A673 (cell line): ENCODE measurements at regions not wholly inside any gene's neighbourhood (a gene's known extent, or its start where the extent isn't known, plus 50 kb on each side); places are given as distances from the start of the nearest gene placed in this dataset.
"Not testable (repeated sequence)": the region's sequence is repeated elsewhere in the genome, so short reads cannot be mapped to it uniquely, and the experiment has no call there.

Source experiments
- BruUV-seq: library from RNA; stranded (reverse); fragments of 400-500 nt; replicated peaks from 2 replicates; lab custom pipeline; 2021; lab: Mats Ljungman, UMichigan
- CTCF ChIA-PET: fragments of 300-600 bp; sonication (Branson Sonifier 250); formaldehyde crosslinking; loops from one replicate; lab custom pipeline; 2022; ENCODE audit warnings: antibody characterized with exemption; lab: Charles Lee
- POLR2A ChIA-PET: fragments of 300-600 bp; sonication (Branson Sonifier 250); formaldehyde crosslinking; loops from one replicate; lab custom pipeline; 2022; ENCODE audit warnings: antibody characterized with exemption; ENCODE audit not compliant: low non-redundant PET; lab: Charles Lee
- DNase-seq: peaks from one replicate; pipeline ENCODE4 v3.0.0-alpha.2; 2015; ENCODE audit warnings: low spot score
- H3K27ac ChIP-seq: fragments of 200-600 bp; sonication (generic); 2 replicates; pipeline ENCODE4 v1.5.1; 2016; ENCODE audit warnings: mixed run types, low read depth, mild to moderate bottlenecking, mixed read lengths, antibody characterized with exemption, low read length; ENCODE audit not compliant: poor library complexity, severe bottlenecking
- H3K27me3 ChIP-seq: fragments of 200-600 bp; sonication (generic); replicated peaks from 2 replicates; pipeline ENCODE4 v1.6.1; 2017; ENCODE audit warnings: mixed run types, low read depth, mild to moderate bottlenecking, mixed read lengths, antibody characterized with exemption, low read length; ENCODE audit not compliant: insufficient read depth, poor library complexity
- H3K36me3 ChIP-seq: fragments of 200-600 bp; sonication (generic); 2 replicates; pipeline ENCODE4 v1.6.1; 2016; ENCODE audit warnings: mixed run types, mild to moderate bottlenecking, mixed read lengths, antibody characterized with exemption, low read length; ENCODE audit not compliant: insufficient read depth, poor library complexity, severe bottlenecking
- H3K4me1 ChIP-seq: fragments of 200-600 bp; sonication (generic); 2 replicates; pipeline ENCODE4 v1.6.1; 2017; ENCODE audit warnings: mixed run types, mild to moderate bottlenecking, mixed read lengths, antibody characterized with exemption, low read length; ENCODE audit not compliant: insufficient read depth, poor library complexity, severe bottlenecking
- H3K4me3 ChIP-seq: fragments of 200-600 bp; sonication (generic); 2 replicates; pipeline ENCODE4 v1.5.1; 2016; ENCODE audit warnings: low read depth, mixed run types, mild to moderate bottlenecking, mixed read lengths, low read length; ENCODE audit not compliant: poor library complexity, severe bottlenecking
- H3K9me3 ChIP-seq: fragments of 200-600 bp; sonication (generic); 2 replicates; pipeline ENCODE4 v1.6.1; 2016; ENCODE audit warnings: mixed run types, low read depth, mild to moderate bottlenecking, mixed read lengths, antibody characterized with exemption, low read length; ENCODE audit not compliant: poor library complexity, severe bottlenecking
- EZH2 ChIP-seq: fragments of 200-600 bp; sonication (generic); IDR thresholded peaks from 2 replicates; pipeline ENCODE4 v1.6.1; 2017; ENCODE audit warnings: borderline replicate concordance, low read depth, mild to moderate bottlenecking, mixed read lengths, antibody characterized with exemption, low read length; ENCODE audit not compliant: poor library complexity, severe bottlenecking
- intact Hi-C: fragments of 100-400 bp; cut with micrococcal nuclease; formaldehyde crosslinking; loops from one replicate; pipeline ENCODE4 v1.10.0; 2022; ENCODE audit not compliant: unreplicated experiment
- TF ChIP-seq, protein P1 (sequence below): fragments of 300-800, 200-600 bp; sonication (generic); conservative IDR thresholded peaks from 2 replicates; pipeline ENCODE4 v1.5.1; 2017; ENCODE audit warnings: low read depth, mild to moderate bottlenecking, antibody characterized with exemption, low read length, moderate library complexity, mixed read lengths

DNA sequence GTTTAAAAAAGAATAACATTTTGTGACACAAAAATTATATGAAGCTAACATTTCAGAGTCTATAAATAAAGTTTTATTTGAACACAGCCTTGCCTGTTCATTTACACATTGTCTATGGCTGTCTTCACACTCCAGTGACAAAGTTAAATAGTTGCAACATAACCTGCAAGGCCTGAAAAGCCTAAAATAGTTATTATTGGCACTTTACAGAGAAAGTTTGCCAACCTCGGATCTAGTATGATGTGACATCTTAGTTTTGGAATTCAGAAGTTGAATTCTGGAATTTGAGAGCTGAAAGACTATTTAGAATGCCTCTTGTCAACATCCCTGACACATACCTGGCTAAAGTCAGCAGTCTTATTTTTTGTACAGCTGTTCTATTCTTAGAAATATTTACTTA is 68.3 kb downstream of the DYRK2 start:
- Histone ChIP-seq H3K27ac (no peak overlapping the region), H3K4me1 (no peaks in the 10 kb centered on the region), H3K36me3 (no peaks in the 10 kb centered on the region), H3K9me3 (no peaks in the 10 kb centered on the region), H3K27me3 (no peaks in the 10 kb centered on the region), H3K4me3 (no peak overlapping the region)
- BruUV-seq: no TSS peak
- POLR2A ChIA-PET: no interaction called here
- intact Hi-C loops: no loop called here
- no peak for DNase-seq
- CTCF ChIA-PET: no interaction called here
- no peak for TF ChIP-seq EZH2
- TF ChIP-seq, protein P1, sequence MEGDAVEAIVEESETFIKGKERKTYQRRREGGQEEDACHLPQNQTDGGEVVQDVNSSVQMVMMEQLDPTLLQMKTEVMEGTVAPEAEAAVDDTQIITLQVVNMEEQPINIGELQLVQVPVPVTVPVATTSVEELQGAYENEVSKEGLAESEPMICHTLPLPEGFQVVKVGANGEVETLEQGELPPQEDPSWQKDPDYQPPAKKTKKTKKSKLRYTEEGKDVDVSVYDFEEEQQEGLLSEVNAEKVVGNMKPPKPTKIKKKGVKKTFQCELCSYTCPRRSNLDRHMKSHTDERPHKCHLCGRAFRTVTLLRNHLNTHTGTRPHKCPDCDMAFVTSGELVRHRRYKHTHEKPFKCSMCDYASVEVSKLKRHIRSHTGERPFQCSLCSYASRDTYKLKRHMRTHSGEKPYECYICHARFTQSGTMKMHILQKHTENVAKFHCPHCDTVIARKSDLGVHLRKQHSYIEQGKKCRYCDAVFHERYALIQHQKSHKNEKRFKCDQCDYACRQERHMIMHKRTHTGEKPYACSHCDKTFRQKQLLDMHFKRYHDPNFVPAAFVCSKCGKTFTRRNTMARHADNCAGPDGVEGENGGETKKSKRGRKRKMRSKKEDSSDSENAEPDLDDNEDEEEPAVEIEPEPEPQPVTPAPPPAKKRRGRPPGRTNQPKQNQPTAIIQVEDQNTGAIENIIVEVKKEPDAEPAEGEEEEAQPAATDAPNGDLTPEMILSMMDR: no peak

DNA sequence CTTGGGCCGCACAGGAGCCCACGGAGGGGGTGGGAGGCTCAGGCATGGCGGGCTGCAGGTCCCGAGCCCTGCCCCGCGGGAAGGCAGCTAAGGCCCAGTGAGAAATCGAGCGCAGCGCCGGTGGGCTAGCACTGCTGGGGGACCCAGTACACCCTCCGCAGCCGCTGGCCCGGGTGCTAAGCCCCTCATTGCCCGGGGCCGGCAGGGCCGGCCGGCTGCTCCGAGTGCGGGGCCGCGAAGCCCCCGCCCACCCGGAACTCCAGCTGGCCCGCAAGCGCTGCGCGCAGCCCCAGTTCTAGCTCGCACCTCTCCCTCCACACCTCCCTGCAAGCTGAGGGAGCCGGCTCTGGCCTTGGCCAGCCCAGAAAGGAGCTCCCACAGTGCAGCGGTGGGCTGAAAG is 70.8 kb downstream of the DYRK2 start:
- H3K27me3 ChIP-seq, DNase-seq, CTCF ChIA-PET, BruUV-seq, H3K9me3 ChIP-seq, H3K4me3 ChIP-seq, H3K27ac ChIP-seq, intact Hi-C loops, POLR2A ChIA-PET, H3K36me3 ChIP-seq, H3K4me1 ChIP-seq: not testable (repeated sequence)

DNA sequence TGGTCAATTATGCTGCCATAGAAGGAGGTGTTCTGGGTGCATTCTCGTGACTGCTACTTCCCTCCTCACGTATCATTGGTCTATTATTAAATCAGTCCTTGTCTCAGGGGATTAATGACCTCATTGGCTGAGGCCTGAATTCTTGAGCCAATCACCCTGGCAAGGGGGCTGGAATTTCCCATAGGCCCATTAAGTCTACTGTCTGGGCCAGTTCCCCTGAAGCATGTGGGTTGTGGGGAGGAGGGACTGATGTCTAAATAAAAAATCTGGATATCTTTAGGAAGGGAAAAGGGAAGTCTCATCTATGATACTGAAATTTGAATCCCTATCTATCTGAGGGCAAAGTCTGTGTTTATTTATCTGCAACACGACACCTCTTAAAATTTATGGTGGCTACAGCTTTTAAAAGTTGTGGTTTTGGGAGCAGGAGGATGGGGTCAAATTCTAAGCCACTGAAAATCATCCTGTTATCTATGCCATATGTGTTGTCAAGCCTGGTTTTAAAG is 71.9 kb downstream of the DYRK2 start:
- CTCF ChIA-PET: no interaction called here

DNA sequence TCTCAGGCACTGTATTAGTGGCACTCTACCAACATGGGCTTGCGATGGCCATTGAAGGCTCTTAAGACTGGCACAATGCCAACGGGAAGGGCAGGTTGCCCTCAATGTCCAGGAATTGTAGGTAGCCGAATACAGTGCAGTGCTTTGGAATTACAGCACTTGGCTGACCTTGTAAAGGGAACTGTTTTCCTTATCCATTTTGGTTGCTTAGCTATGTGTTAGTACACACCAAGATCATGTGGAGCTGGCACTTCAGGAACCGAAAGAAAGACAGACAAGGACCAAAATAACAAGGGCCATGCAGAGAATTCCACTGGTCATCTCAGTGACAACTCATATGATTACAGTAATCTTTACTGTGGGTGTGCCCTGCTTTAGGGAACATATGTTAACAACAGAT is 72.7 kb downstream of the DYRK2 start:
- POLR2A ChIA-PET: no interaction called here
- H3K27ac ChIP-seq: no peak overlapping the region
- CTCF ChIA-PET: no interaction called here
- H3K4me3 ChIP-seq: no peak overlapping the region
- no peaks in the 10 kb centered on the region for H3K4me1 ChIP-seq
- H3K9me3 ChIP-seq: no peaks in the 10 kb centered on the region
- intact Hi-C loops: no loop called here
- no peak for DNase-seq
- H3K36me3 ChIP-seq: no peaks in the 10 kb centered on the region
- BruUV-seq: no TSS peak
- H3K27me3 ChIP-seq: no peaks in the 10 kb centered on the region
- TF ChIP-seq EZH2: no peak
- TF ChIP-seq, protein P1: no peak

More for the DNA sequence above, 71.9 kb downstream of the DYRK2 start:
- Histone ChIP-seq H3K27me3 (no peaks in the 10 kb centered on the region), H3K4me3 (no peak overlapping the region), H3K4me1 (no peaks in the 10 kb centered on the region), H3K27ac (no peak overlapping the region), H3K36me3 (no peaks in the 10 kb centered on the region), H3K9me3 (no peaks in the 10 kb centered on the region)
- no TSS peak for BruUV-seq
- intact Hi-C loops: no loop called here
- peak; percentile 17 for DNase-seq
- TF ChIP-seq EZH2: no peak
- TF ChIP-seq, protein P1: no peak
- POLR2A ChIA-PET: no interaction called here
